GM19023 (cell line): ENCODE measurements at regions not wholly inside any gene's neighbourhood (a gene's known extent, or its start where the extent isn't known, plus 50 kb on each side); places are given as distances from the start of the nearest gene placed in this dataset.

Experiments used
- ATAC-seq: cut with Tn5 transposase; IDR thresholded peaks from one replicate; pipeline ENCODE4 v1.9.1; 2021; ENCODE audit warnings: mild to moderate bottlenecking, moderate library complexity; ENCODE audit not compliant: unreplicated experiment

- no peak for ATAC-seq
Measured at GRCh38 chr15:26378304-26378703, 394.6 kb downstream of the GABRB3 start.

GRCh38 chr15:26376243-26376642 is 396.6 kb downstream of the GABRB3 start:
- no peak for ATAC-seq

- no peak for ATAC-seq
Measured at GRCh38 chr15:26374806-26375205, 398.1 kb downstream of the GABRB3 start.

DNA sequence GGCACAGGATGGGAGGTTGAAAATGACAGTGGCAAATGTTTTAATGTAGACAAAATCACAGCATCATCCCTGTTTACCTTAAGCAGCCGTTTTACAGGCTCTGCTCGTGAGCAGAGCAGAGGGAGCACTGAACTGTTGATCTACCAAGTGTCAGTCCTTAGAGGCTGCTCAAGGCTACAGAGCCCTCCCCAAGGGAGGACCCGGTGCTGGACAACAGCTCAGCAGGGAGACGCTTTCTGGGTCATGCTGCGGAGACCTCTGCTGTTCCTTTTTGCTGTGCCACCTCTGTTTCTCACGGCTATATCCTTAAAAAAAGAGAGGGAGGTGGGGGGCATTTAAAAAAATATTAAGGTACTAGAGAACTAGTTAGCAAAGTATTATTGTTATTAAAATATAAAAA is 400.2 kb downstream of the GABRB3 start:
- ATAC-seq = no peak

DNA sequence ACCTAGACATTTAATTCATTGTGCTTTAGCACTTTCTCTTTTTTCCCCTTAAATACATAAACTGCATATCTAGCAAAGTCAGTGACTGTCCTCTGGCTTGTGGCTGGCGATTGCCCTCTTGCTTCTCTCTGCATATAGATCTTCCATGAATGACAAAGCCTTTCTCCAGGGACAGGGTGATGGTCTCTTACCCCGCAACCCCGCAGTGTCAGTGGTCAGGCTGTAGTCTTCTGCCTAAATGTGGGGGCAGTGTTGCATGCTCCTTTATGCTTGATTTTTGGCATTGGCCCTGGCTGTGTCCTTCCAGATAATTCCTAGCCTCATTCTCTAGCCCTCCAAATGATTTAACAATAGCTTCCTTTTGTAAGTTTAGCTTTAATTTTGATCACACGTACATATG is 407.8 kb downstream of the GABRB3 start:
- ATAC-seq = no peak

DNA sequence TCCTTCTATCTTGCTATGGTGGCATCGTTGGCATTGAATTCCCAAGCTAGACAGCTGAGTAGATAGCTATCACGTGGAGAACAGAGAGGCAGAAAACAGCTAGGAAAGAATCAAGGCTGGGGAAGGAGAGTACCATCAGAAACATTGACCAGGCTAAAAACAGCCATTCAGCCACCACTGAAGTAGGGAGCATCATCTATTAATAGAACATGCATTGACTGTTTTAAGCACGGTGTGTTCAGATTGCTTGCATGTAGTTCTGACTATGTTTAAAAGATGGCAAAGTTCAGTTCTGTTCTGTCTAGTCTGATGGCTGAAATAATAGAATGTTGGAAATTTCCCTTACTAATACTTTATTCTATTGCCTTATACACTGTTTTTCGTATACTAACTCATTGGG is 413.0 kb downstream of the GABRB3 start:
- ATAC-seq = no peak

- no peak for ATAC-seq
Measured at GRCh38 chr15:26358708-26359107, 414.2 kb downstream of the GABRB3 start.

GRCh38 chr15:26357653-26358052 is 415.2 kb downstream of the GABRB3 start:
- no peak for ATAC-seq

DNA sequence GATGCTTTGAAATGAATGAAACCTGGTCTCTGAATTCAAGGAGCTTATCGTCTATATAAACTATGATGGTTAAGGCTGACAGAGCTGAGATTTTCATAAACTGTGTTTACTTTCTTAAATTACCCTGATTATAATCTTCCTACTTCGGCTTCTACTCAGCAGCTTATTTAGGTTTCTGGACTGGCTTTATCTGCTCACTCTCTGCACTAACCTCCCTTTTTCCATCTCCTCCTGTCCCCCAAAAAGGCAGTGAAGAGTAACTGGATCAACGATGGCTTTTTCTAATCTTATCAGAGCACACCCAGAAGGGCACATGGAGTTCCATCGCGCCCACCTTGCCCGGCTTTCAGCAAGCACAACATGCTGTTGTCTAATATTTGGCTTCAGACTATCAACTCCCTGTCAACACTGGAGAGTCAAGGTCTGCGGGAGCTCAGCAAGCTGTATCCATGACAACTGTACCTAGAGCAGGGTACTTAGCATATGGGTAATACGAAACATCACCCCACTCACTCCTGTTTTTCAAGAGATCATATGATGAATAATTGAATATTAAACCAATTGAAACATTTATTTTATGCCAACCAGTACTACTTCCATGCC is 417.3 kb downstream of the GABRB3 start:
- ATAC-seq = no peak

DNA sequence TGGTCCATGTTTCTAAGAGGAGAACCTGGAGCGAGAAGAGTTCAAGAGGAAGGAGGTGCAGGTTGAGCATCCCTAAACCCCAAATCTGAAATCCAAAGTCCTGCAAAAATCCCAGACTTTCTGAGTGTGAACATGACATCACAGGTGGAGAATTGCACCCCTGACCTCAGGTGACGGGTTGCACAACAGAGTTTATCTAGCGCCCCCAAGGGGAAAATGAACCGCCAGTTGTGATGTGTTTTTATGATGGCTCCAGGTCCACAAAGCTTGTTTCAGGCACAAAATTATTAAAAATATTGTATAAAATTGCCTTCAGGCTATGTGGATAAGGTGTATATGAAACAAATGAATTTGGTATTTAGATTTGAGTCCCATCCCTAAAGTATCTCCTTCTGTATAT is 420.0 kb downstream of the GABRB3 start:
- ATAC-seq = no peak

GRCh38 chr15:26352406-26352805 is 420.5 kb downstream of the GABRB3 start:
- no peak for ATAC-seq

- no peak for ATAC-seq
Measured at GRCh38 chr15:26325495-26325894, 447.4 kb downstream of the GABRB3 start.

- no peak for ATAC-seq
Measured at GRCh38 chr15:26323566-26323965, 449.3 kb downstream of the GABRB3 start.

GRCh38 chr15:26318689-26319088 is 454.2 kb downstream of the GABRB3 start:
- no peak for ATAC-seq

DNA sequence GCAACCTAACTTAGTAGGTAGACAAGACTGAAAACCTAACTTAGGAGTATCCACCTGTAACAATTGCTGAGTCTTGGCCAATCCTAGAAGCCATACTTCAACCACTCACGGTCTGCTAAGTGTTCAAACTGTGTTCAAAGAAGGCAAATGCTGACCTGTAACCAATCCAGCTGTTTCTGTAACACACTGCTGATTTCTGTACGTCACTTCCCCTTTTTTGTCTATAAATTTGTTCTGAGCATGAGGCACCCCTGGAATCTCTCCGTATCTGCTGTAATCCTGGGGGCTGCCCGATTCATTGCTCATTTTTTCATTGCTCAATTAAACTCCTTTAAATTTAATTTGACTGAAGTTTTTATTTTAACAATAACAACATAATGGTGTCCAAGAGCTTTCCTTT is 451.4 kb upstream of the ATP10A start:
- no peak for ATAC-seq

GRCh38 chr15:26311710-26312236 is 448.6 kb upstream of the ATP10A start:
- ATAC-seq = no peak

GRCh38 chr15:26298659-26299170 is 435.6 kb upstream of the ATP10A start:
- ATAC-seq = no peak

DNA sequence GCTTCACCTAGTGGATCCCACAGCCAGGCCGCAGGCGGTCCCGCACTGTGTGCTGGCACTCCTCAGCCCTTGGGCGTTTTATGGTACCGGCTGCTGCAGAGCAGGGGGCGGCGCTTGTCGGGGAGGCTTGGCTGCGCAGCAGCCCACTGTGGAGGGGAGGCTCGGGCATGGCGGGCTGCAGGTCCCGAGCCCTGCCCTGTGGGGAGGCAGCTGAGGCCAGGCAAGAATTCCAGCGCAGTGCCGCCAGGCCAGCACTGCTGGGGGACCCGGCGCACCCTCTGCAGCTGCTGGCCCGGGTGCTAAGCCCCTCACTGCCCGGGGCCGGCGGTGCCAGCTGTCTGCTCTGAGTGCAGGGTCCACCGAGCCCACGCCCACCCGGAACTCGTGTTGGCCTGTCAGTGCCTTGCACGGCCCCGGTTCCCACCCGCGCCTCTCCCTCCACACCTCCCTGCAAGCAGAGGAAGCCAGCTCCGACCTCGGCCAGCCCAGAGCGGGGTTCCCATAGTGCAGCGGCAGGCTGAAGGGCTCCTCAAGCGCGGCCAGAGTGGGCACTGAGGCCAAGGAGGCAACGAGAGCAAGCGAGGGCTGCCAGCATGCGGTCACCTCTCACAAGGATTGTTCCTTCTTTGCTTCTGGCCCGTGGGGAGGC is 435.0 kb upstream of the ATP10A start:
- no peak for ATAC-seq

GRCh38 chr15:26295336-26296085 is 432.4 kb upstream of the ATP10A start:
- ATAC-seq = no peak

DNA sequence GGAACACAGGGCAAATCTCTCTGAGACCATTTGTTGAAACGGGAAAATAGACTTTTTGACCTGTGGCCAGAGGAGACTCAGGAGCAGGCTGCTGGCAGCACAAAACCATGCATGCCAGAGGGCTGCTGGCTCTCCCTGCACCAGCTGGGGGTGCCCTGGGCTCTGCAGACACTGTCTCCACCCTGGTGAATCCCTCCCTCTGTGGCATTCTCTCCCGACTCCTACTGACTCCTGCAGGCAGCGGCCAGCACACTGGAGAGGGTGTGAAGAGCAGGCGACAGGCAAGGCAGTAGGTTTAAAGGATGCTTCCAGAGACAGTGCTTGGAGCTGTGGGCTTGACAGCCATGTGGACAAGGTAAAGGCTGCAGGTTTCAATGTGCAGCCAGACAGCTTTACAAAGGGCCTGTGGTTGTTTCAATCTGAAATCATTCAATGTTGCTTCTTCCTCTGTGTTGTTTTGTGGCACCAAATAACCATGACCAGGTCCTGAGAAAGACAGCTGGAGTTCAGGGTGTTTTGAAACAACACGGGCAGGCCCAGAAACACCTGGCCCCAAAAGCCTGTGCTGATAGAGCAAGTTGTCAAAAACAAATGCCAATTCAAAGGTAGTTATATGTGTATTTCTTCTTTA is 431.0 kb upstream of the ATP10A start:
- ATAC-seq = no peak

DNA sequence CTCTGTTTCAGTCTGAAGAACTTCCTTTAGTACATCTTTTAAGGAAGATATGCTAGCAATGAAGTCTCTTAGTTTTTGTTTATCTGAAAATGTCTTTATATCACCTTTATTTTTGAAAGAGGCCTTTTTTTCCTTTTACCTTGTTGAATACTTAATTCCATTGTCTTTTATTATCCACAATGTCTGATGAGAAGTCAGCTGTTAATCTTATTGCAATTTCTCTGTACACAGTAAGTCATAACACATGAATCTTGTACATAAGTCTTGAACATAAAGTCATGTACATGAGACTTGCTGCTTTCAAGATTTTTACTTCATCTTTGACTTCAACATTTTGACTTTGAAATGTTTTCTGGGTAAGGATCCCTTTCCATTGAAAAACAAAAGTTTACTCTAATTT is 424.3 kb upstream of the ATP10A start:
- no peak for ATAC-seq
